ENCODE measurements at regions not wholly inside any gene's neighbourhood (a gene's known extent, or its start where the extent isn't known, plus 50 kb on each side); places are given as distances from the start of the nearest gene placed in this dataset.

DNA sequence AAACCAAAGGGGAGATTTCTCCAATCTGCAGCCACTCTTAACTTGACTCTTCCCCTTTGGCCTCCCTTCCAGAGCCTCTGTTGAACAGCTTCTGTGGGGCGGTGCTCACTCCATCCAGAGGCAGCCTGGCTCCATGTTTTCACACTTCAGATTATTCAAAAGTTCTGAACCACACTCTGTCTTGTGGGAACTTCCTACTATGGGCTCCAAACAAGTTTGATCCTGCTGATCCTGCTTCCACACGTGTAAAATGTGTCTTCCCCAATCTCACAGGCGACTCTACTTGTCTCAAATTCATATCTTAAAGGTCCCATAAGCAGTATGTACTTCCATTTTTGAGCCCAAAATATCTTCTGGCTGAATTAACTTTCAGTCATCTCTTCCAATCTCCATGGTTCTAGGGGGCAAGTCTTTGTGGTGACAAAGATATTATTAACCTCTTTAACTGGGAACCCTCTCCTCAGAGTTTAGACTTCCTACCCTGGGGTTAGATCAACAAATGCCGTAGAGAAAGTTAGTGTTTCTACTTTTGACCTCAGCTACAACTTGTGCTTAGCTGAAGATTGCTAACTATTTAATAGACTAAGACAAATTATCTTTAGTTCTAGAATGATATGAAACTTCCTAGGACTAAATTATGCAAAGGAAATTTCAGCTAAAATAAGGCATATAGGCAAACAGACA, 176.3 kb upstream of the BCL6 start:
- TF ChIP-seq, protein P1, sequence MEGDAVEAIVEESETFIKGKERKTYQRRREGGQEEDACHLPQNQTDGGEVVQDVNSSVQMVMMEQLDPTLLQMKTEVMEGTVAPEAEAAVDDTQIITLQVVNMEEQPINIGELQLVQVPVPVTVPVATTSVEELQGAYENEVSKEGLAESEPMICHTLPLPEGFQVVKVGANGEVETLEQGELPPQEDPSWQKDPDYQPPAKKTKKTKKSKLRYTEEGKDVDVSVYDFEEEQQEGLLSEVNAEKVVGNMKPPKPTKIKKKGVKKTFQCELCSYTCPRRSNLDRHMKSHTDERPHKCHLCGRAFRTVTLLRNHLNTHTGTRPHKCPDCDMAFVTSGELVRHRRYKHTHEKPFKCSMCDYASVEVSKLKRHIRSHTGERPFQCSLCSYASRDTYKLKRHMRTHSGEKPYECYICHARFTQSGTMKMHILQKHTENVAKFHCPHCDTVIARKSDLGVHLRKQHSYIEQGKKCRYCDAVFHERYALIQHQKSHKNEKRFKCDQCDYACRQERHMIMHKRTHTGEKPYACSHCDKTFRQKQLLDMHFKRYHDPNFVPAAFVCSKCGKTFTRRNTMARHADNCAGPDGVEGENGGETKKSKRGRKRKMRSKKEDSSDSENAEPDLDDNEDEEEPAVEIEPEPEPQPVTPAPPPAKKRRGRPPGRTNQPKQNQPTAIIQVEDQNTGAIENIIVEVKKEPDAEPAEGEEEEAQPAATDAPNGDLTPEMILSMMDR (IDR thresholded peaks at IDR 0.05) = no peak
- TF ChIP-seq POLR2A (IDR thresholded peaks at IDR 0.05; ENCODE audit: low read length) = no peak
- TF ChIP-seq SMC3 (IDR thresholded peaks at IDR 0.05) = no peak
- TF ChIP-seq, protein P2, sequence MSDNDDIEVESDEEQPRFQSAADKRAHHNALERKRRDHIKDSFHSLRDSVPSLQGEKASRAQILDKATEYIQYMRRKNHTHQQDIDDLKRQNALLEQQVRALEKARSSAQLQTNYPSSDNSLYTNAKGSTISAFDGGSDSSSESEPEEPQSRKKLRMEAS (IDR thresholded peaks at IDR 0.05) = no peak
- no peak for TF ChIP-seq EHMT2 (IDR thresholded peaks at IDR 0.05; ENCODE audit: low read depth)
- TF ChIP-seq, protein P3, sequence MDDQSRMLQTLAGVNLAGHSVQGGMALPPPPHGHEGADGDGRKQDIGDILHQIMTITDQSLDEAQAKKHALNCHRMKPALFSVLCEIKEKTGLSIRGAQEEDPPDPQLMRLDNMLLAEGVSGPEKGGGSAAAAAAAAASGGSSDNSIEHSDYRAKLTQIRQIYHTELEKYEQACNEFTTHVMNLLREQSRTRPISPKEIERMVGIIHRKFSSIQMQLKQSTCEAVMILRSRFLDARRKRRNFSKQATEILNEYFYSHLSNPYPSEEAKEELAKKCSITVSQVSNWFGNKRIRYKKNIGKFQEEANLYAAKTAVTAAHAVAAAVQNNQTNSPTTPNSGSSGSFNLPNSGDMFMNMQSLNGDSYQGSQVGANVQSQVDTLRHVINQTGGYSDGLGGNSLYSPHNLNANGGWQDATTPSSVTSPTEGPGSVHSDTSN (IDR thresholded peaks at IDR 0.05) = no peak
- TF ChIP-seq ZNF302 (CRISPR knock-in tag; IDR thresholded peaks at IDR 0.05) = no peak
- TF ChIP-seq CHD4 (IDR thresholded peaks at IDR 0.05; ENCODE audit: borderline replicate concordance) = no peak
- TF ChIP-seq, protein P4, sequence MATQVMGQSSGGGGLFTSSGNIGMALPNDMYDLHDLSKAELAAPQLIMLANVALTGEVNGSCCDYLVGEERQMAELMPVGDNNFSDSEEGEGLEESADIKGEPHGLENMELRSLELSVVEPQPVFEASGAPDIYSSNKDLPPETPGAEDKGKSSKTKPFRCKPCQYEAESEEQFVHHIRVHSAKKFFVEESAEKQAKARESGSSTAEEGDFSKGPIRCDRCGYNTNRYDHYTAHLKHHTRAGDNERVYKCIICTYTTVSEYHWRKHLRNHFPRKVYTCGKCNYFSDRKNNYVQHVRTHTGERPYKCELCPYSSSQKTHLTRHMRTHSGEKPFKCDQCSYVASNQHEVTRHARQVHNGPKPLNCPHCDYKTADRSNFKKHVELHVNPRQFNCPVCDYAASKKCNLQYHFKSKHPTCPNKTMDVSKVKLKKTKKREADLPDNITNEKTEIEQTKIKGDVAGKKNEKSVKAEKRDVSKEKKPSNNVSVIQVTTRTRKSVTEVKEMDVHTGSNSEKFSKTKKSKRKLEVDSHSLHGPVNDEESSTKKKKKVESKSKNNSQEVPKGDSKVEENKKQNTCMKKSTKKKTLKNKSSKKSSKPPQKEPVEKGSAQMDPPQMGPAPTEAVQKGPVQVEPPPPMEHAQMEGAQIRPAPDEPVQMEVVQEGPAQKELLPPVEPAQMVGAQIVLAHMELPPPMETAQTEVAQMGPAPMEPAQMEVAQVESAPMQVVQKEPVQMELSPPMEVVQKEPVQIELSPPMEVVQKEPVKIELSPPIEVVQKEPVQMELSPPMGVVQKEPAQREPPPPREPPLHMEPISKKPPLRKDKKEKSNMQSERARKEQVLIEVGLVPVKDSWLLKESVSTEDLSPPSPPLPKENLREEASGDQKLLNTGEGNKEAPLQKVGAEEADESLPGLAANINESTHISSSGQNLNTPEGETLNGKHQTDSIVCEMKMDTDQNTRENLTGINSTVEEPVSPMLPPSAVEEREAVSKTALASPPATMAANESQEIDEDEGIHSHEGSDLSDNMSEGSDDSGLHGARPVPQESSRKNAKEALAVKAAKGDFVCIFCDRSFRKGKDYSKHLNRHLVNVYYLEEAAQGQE (IDR thresholded peaks at IDR 0.05) = no peak
- TF ChIP-seq CBX8 (IDR thresholded peaks at IDR 0.05) = no peak
- TF ChIP-seq, protein P5, sequence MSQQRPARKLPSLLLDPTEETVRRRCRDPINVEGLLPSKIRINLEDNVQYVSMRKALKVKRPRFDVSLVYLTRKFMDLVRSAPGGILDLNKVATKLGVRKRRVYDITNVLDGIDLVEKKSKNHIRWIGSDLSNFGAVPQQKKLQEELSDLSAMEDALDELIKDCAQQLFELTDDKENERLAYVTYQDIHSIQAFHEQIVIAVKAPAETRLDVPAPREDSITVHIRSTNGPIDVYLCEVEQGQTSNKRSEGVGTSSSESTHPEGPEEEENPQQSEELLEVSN (IDR thresholded peaks at IDR 0.05; ENCODE audit: borderline replicate concordance, low read depth) = no peak
- no peak for TF ChIP-seq EP300 (IDR thresholded peaks at IDR 0.05)

All from A549 (cell line).